ENCODE measurements at regions not wholly inside any gene's neighbourhood (a gene's known extent, or its start where the extent isn't known, plus 50 kb on each side); places are given as distances from the start of the nearest gene placed in this dataset.

GRCh38 chr6:14621518-14621917, 503.9 kb downstream of the CD83 start:
- H3K27ac ChIP-seq (ENCODE audit: control insufficient read depth, insufficient read depth), result no peak overlapping the region
- no peaks in the 10 kb centered on the region for H3K79me2 ChIP-seq (ENCODE audit: control insufficient read depth, insufficient read depth, low read length)
- no TSS peak for BruUV-seq (replicated peaks)
- DNase-seq (ENCODE audit: low read depth, low spot score) (no peak), FAIRE-seq (no peak), ATAC-seq (no peak)
- no peak overlapping the region for H3K9ac ChIP-seq (ENCODE audit: control insufficient read depth, insufficient read depth, low read length)
- ChIA-PET POLR2A (interaction anchor here (1.0 kb wide), 1 partner anchor 17 kb away, joined by 3 read pairs; no protein-coding TSS in a partner anchor), RAD21 (ENCODE audit: unreplicated experiment) (no interaction called here), SMC1A (ENCODE audit: uncharacterized antibody, unreplicated experiment) (interaction anchor here (0.6 to 1.1 kb wide), 3 partner anchors 15 to 954 kb away, joined by 3 to 4 read pairs (median 3); no protein-coding TSS in a partner anchor), CTCF (no interaction called here)
- no peak overlapping the region for H2AFZ ChIP-seq (ENCODE audit: control insufficient read depth, low read depth, low read length)
- no peak overlapping the region for H3K4me3 ChIP-seq
- WGBS (ENCODE audit: insufficient coverage, insufficient replicate concordance, low lambda C conversion rate, missing lambda C conversion rate), result 18% methylated on average over 5 of the region's 5 CpGs
- H3K9me3 ChIP-seq (replicated peaks; ENCODE audit: control insufficient read depth, insufficient read depth, low read length), result no peaks in the 10 kb centered on the region
- no peaks in the 10 kb centered on the region for H3K36me3 ChIP-seq (ENCODE audit: control insufficient read depth in 2 of 2, insufficient read depth in 2 of 2, low read length in 1 of 2)
- peaks cover 2 to 3% of the 10 kb centered on the region in 2 experiments; a peak in 1 of 4 replicates for H3K27me3 ChIP-seq (replicated peaks in 1 of 2; ENCODE audit: control insufficient read depth in 2 of 2, insufficient read depth in 2 of 2, low read length in 1 of 2)
- no peaks in the 10 kb centered on the region for H4K20me1 ChIP-seq (ENCODE audit: control insufficient read depth, insufficient read depth)
- H3K4me2 ChIP-seq (ENCODE audit: control insufficient read depth, insufficient read depth), result no peak overlapping the region
- intact Hi-C loops (cut with micrococcal nuclease; ENCODE audit: unreplicated experiment), result no loop called here
- in situ Hi-C loops (cut with MboI), result no loop called here
- H3K4me1 ChIP-seq (ENCODE audit: control insufficient read depth, insufficient read depth, low read length), result no peaks in the 10 kb centered on the region
- no peak for TF ChIP-seq RAD51 (IDR thresholded peaks at IDR 0.05)
- TF ChIP-seq CEBPZ (IDR thresholded peaks at IDR 0.05; ENCODE audit: low read depth, low read length), result no peak
- TF ChIP-seq POLR2A (IDR thresholded peaks at IDR 0.05; ENCODE audit: low read depth, low read length), result no peak
- no peak for TF ChIP-seq RAD21 (IDR thresholded peaks at IDR 0.05; ENCODE audit: insufficient read depth, low read depth, low read length)
- TF ChIP-seq, protein P1, sequence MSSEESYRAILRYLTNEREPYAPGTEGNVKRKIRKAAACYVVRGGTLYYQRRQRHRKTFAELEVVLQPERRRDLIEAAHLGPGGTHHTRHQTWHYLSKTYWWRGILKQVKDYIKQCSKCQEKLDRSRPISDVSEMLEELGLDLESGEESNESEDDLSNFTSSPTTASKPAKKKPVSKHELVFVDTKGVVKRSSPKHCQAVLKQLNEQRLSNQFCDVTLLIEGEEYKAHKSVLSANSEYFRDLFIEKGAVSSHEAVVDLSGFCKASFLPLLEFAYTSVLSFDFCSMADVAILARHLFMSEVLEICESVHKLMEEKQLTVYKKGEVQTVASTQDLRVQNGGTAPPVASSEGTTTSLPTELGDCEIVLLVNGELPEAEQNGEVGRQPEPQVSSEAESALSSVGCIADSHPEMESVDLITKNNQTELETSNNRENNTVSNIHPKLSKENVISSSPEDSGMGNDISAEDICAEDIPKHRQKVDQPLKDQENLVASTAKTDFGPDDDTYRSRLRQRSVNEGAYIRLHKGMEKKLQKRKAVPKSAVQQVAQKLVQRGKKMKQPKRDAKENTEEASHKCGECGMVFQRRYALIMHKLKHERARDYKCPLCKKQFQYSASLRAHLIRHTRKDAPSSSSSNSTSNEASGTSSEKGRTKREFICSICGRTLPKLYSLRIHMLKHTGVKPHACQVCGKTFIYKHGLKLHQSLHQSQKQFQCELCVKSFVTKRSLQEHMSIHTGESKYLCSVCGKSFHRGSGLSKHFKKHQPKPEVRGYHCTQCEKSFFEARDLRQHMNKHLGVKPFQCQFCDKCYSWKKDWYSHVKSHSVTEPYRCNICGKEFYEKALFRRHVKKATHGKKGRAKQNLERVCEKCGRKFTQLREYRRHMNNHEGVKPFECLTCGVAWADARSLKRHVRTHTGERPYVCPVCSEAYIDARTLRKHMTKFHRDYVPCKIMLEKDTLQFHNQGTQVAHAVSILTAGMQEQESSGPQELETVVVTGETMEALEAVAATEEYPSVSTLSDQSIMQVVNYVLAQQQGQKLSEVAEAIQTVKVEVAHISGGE (CRISPR knock-in tag; IDR thresholded peaks at IDR 0.05), result no peak
- no peak for TF ChIP-seq TAF1 (IDR thresholded peaks at IDR 0.05; ENCODE audit: borderline replicate concordance, low read depth, low read length)
- TF ChIP-seq WRNIP1 (IDR thresholded peaks at IDR 0.05; ENCODE audit: borderline replicate concordance, low read depth, low read length), result no peak
- TF ChIP-seq RELB (IDR thresholded peaks at IDR 0.05; ENCODE audit: low read depth), result no peak
- no peak for TF ChIP-seq MYC (IDR thresholded peaks at IDR 0.05; ENCODE audit: insufficient read depth, insufficient read length, insufficient replicate concordance, low read length, severe bottlenecking)
- no peak for TF ChIP-seq RUNX3 (IDR thresholded peaks at IDR 0.05; ENCODE audit: low read length)
- no peak for TF ChIP-seq RELA (IDR thresholded peaks at IDR 0.05; ENCODE audit: borderline replicate concordance, partially characterized antibody)
- no peak for TF ChIP-seq TBL1XR1 (IDR thresholded peaks at IDR 0.05; ENCODE audit: low read depth, low read length)
- TF ChIP-seq HDGF (IDR thresholded peaks at IDR 0.05), result no peak
- no peak for TF ChIP-seq CREB1 (IDR thresholded peaks at IDR 0.05; ENCODE audit: low read depth)
- TF ChIP-seq NRF1 (conservative IDR thresholded peaks at IDR 0.05; ENCODE audit: low read depth, low read length), result no peak

Data from GM12878 (cell line).